Fibroblast of mammary gland (primary cell): ENCODE measurements at regions not wholly inside any gene's neighbourhood (a gene's known extent, or its start where the extent isn't known, plus 50 kb on each side); places are given as distances from the start of the nearest gene placed in this dataset.

Experiments
- DNase-seq: peaks from one replicate; pipeline ENCODE4 v3.0.0-alpha.2; 2010; ENCODE audit warnings: low read depth
- H3K4me3 ChIP-seq: 2 replicates; pipeline ENCODE4 v1.5.1; 2011; ENCODE audit warnings: low read depth, mild to moderate bottlenecking, low read length, moderate library complexity; ENCODE audit not compliant: control insufficient read depth
- TF ChIP-seq, protein P1 (sequence below): conservative IDR thresholded peaks from 2 replicates; pipeline ENCODE4 v1.5.1; 2011; ENCODE audit warnings: low read depth, low read length, inconsistent platforms; ENCODE audit not compliant: control insufficient read depth, insufficient read depth

DNA sequence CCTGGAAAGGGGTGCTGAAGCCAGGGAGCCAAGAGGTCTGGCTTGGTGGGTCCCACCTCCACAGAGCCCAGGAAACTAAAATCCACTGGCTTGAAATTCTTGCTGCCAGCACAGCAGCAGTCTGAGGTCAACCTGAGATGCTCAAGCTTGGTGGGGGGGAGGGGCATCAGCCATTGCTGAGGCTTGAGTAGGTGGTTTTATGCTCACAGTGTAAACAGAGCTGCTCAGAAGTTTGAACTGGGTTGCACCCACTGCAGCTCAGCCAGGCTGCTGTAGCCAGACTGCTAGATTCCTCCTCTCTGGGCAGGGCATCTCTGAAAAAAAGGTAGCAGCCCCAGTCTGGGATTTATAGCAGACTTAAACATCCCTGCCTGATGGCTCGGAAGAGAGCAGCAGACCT is 55.5 kb upstream of the FBXL17 start:
- TF ChIP-seq, protein P1, sequence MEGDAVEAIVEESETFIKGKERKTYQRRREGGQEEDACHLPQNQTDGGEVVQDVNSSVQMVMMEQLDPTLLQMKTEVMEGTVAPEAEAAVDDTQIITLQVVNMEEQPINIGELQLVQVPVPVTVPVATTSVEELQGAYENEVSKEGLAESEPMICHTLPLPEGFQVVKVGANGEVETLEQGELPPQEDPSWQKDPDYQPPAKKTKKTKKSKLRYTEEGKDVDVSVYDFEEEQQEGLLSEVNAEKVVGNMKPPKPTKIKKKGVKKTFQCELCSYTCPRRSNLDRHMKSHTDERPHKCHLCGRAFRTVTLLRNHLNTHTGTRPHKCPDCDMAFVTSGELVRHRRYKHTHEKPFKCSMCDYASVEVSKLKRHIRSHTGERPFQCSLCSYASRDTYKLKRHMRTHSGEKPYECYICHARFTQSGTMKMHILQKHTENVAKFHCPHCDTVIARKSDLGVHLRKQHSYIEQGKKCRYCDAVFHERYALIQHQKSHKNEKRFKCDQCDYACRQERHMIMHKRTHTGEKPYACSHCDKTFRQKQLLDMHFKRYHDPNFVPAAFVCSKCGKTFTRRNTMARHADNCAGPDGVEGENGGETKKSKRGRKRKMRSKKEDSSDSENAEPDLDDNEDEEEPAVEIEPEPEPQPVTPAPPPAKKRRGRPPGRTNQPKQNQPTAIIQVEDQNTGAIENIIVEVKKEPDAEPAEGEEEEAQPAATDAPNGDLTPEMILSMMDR, result no peak
- DNase-seq, result no peak
- no peak overlapping the region for H3K4me3 ChIP-seq

DNA sequence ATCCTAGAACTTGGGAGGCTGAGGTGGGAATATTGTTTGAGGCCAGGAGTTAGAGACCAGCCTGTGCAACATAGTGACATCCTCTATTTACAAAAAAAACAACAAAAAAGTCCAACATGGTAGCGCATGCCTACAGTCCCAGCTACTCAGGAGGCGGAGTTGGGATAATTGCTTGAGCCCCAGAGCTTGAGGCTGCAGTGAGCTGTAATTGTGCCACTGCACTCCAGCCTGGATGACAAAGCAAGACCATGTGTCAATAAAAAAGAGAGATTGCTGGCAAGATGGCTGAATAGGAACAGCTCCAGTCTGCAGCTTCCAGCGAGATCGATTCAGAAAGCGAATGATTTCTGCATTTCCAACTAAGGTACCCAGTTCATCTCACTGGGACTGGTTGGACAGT is 54.8 kb upstream of the FBXL17 start:
- TF ChIP-seq, protein P1, result no peak
- H3K4me3 ChIP-seq, result no peak overlapping the region
- DNase-seq, result no peak

DNA sequence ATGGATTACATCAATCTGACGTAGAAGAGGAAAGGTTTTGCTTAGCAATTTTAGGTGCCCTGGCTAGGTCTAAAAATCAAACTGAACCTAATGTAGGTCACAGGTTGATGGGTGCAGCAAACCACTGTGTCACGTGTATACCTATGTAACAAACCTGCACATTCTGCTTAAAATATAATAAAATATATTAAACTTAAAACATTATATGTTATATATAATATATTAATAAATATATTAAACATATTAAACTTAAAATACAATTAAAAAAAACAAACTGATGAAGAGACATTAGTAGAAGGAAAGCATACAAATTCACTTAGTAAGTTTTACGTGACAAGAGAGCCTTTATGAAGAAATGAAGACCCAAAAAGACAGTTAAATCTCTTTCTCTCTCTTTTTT is 51.7 kb upstream of the FBXL17 start:
- TF ChIP-seq, protein P1, result no peak
- no peak for DNase-seq
- no peak overlapping the region for H3K4me3 ChIP-seq

DNA sequence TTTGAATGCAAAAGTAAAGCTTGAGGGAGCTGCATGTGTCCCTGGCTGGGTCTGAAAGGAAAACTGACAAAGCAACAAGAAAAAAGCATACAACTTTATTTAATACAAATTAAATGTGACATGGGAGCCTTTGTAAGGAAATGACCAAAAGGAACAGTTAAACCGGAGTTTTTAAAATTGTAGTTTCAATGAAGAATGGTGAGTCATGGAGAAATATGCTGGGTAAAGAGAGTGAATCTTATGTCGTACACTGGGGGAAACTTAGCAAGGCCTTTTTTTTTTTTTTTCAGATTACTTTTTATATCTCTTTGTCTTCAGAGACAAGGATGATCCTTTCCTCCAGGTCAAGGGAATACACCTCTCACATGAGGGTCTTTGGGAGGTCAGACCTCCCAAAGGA is 50.1 kb upstream of the FBXL17 start:
- TF ChIP-seq, protein P1, result no peak
- no peak overlapping the region for H3K4me3 ChIP-seq
- peak; percentile 42 for DNase-seq
